PC-9 (cell line): ENCODE measurements at regions not wholly inside any gene's neighbourhood (a gene's known extent, or its start where the extent isn't known, plus 50 kb on each side); places are given as distances from the start of the nearest gene placed in this dataset.

ENCODE experiments used
- CTCF ChIP-seq: fragments of 200-600 bp; sonication (generic); conservative IDR thresholded peaks from 2 replicates; pipeline ENCODE4 v1.6.1; 2017; ENCODE audit warnings: mixed run types, antibody characterized with exemption, mild to moderate bottlenecking, moderate library complexity
- EZH2 ChIP-seq: fragments of 200-600 bp; sonication (generic); IDR thresholded peaks from 2 replicates; pipeline ENCODE4 v1.8.0; 2017; ENCODE audit warnings: antibody characterized with exemption, low read depth

GRCh38 chr18:52136532-52136931, 203.5 kb upstream of the DCC start:
- no peak for TF ChIP-seq CTCF
- TF ChIP-seq EZH2, result no peak
